ENCODE measurements at regions not wholly inside any gene's neighbourhood (a gene's known extent, or its start where the extent isn't known, plus 50 kb on each side); places are given as distances from the start of the nearest gene placed in this dataset.
"Not testable (repeated sequence)": the region's sequence is repeated elsewhere in the genome, so short reads cannot be mapped to it uniquely, and the experiment has no call there.

DNA sequence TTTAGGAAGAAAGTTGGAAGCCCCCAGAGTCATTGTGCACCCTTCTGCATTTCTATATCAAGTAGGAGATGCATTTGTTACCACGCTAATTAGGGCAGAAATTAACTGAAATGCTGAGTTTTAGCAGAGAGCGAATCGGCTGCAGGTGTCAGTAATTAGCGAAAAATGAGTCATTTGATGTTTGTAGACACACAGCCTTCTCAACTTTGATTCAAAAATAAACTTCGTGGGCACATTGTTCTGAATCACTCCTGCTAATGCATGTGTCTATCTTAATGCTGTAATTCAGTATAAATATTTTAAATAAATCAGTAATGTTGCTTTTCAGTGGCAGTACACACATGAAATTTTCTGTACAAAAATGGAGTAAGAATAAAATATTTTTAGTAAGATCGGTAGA, 109.5 kb upstream of the CARD11 start:
- no peak overlapping the region for H3K4me3 ChIP-seq (ENCODE audit: low read depth in 1 of 2, low read length in 2 of 2)
- H3K36me3 ChIP-seq (ENCODE audit: control insufficient read depth in 1 of 2, insufficient read depth in 2 of 2, low read length in 2 of 2) = no peaks in the 10 kb centered on the region
- H3K27me3 ChIP-seq (ENCODE audit: low read depth, low read length) = no peaks in the 10 kb centered on the region
- no peak overlapping the region for H3K27ac ChIP-seq (ENCODE audit: low read length)
- H3K4me1 ChIP-seq (ENCODE audit: control insufficient read depth in 1 of 2, insufficient read depth in 2 of 2, low read length in 2 of 2) = no peaks in the 10 kb centered on the region
- H3K9me3 ChIP-seq (ENCODE audit: control insufficient read depth in 1 of 2, low read length in 2 of 2) = no peaks in the 10 kb centered on the region

DNA sequence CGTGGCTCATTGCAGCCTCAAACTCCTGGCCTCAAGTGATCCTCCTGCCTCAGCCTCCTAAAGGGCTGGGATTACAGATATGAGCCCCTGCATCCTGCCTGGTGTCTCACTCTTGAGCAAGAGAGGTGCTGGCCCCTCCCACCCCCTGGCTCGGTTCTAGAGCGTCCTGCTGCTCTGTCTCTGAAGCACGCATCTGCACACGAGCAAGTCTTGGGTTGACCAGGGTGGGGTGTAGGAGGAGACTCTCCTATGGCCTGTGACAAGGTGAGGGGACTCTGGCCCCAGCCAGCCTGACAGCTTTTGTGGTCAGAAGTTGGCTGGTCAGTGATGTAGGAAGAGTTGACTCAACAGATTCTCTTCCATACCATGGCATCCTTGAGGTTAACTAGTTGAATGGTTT, 110.7 kb upstream of the CARD11 start:
- H3K9me3 ChIP-seq (ENCODE audit: control insufficient read depth in 1 of 2, low read length in 2 of 2) = no peaks in the 10 kb centered on the region

DNA sequence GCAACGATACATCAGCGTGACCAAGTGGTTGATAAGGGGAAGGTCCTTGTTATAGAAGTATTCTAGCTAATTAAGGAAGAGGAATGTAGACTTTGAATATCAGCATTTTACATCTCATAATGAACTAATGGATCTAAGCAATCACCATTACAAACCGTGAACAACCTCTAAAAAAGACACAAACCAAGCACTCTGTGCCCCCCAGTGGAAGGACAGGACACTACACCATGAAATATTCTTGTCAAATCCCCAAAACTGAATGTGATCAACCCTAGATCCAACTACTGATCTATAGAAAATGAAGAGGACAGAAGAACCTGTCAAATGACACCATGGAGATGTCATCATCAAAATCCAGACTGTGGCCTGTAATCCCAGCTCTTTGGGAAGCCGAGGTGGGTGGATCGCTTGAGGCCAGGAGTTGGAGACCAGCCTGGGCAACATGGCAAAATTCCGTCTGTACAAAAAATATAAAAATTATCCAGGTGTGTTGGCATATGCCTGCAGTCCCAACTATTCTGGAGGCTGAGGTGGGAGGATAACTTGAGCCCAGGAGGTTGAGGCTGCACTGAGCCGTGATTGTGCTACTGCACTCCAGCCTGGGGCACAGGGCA, 111.3 kb upstream of the CARD11 start:
- Histone ChIP-seq H3K36me3 (ENCODE audit: control insufficient read depth in 1 of 2, insufficient read depth in 2 of 2, low read length in 2 of 2) (no peaks in the 10 kb centered on the region), H3K4me1 (ENCODE audit: control insufficient read depth in 1 of 2, insufficient read depth in 2 of 2, low read length in 2 of 2) (no peaks in the 10 kb centered on the region), H3K4me3 (ENCODE audit: low read depth in 1 of 2, low read length in 2 of 2) (no peak overlapping the region), H3K27ac (ENCODE audit: low read length) (no peak overlapping the region), H3K27me3 (ENCODE audit: low read depth, low read length) (no peaks in the 10 kb centered on the region), H3K9me3 (ENCODE audit: control insufficient read depth in 1 of 2, low read length in 2 of 2) (no peaks in the 10 kb centered on the region)

More for the DNA sequence above, 110.7 kb upstream of the CARD11 start:
- no peaks in the 10 kb centered on the region for H3K36me3 ChIP-seq (ENCODE audit: control insufficient read depth in 1 of 2, insufficient read depth in 2 of 2, low read length in 2 of 2)
- H3K4me3 ChIP-seq (ENCODE audit: low read depth in 1 of 2, low read length in 2 of 2) = no peak overlapping the region
- no peaks in the 10 kb centered on the region for H3K4me1 ChIP-seq (ENCODE audit: control insufficient read depth in 1 of 2, insufficient read depth in 2 of 2, low read length in 2 of 2)
- no peak overlapping the region for H3K27ac ChIP-seq (ENCODE audit: low read length)
- no peaks in the 10 kb centered on the region for H3K27me3 ChIP-seq (ENCODE audit: low read depth, low read length)

DNA sequence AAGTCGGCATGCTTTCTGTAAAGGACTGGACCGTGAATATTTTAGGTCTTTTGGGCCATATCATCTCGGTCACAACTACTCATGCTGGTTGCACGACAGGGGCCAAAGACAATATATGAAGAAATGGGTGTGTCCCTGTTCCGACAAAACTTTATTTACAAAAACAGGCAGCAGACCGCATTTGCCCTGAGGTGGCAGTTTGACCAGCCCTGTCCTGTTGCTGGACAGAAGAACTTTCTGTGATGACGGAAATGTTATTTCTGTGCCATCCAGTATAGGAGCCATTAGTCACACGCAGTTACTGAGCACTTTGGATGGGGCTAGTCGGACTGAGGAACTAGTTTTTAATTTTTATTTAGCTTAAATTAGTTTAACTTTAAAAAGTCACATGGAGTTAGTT, 112.8 kb upstream of the CARD11 start:
- Histone ChIP-seq H3K27ac (ENCODE audit: low read length) (no peak overlapping the region), H3K36me3 (ENCODE audit: control insufficient read depth in 1 of 2, insufficient read depth in 2 of 2, low read length in 2 of 2) (no peaks in the 10 kb centered on the region), H3K4me3 (ENCODE audit: low read depth in 1 of 2, low read length in 2 of 2) (no peak overlapping the region), H3K27me3 (ENCODE audit: low read depth, low read length) (no peaks in the 10 kb centered on the region), H3K9me3 (ENCODE audit: control insufficient read depth in 1 of 2, low read length in 2 of 2) (no peaks in the 10 kb centered on the region), H3K4me1 (ENCODE audit: control insufficient read depth in 1 of 2, insufficient read depth in 2 of 2, low read length in 2 of 2) (no peaks in the 10 kb centered on the region)

DNA sequence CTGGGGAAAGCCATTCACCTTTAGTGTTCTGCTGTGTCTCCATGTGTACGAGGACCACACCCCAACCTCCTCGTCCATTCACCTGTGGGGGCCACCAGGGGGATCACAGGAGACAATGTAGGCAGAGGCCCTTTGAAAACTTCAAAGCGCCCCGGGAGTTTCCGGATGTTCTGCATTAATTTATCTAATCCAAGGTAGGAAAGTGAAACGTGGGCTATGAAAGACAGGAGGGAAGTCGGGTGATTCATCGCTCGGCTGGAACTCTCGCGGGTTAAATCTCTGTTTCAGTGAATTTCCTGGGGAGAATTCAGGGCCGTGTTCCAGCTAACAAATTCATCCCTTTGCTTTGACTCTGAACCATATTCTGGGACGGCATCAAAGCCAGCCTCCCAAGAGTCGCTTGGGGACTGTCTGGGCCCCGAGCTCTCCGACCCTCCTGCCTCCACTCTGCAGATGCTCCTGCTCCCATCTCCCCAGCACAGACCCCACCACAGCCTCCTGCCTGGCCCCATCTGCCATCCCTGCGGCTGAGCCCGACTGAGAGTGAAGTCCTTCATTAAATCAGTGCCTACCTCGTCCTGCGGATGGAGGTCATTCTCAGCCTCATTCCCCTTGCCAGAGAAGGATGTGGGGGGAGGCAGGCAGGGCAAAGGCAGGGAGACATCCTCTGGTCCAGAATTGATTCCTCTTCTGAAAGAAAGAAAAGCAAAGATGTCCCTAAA, 114.1 kb upstream of the CARD11 start:
- no peaks in the 10 kb centered on the region for H3K9me3 ChIP-seq (ENCODE audit: control insufficient read depth in 1 of 2, low read length in 2 of 2)
- H3K36me3 ChIP-seq (ENCODE audit: control insufficient read depth in 1 of 2, insufficient read depth in 2 of 2, low read length in 2 of 2) = no peaks in the 10 kb centered on the region
- no peaks in the 10 kb centered on the region for H3K27me3 ChIP-seq (ENCODE audit: low read depth, low read length)
- H3K4me3 ChIP-seq (ENCODE audit: low read depth in 1 of 2, low read length in 2 of 2) = no peak overlapping the region
- no peaks in the 10 kb centered on the region for H3K4me1 ChIP-seq (ENCODE audit: control insufficient read depth in 1 of 2, insufficient read depth in 2 of 2, low read length in 2 of 2)
- H3K27ac ChIP-seq (ENCODE audit: low read length) = no peak overlapping the region

DNA sequence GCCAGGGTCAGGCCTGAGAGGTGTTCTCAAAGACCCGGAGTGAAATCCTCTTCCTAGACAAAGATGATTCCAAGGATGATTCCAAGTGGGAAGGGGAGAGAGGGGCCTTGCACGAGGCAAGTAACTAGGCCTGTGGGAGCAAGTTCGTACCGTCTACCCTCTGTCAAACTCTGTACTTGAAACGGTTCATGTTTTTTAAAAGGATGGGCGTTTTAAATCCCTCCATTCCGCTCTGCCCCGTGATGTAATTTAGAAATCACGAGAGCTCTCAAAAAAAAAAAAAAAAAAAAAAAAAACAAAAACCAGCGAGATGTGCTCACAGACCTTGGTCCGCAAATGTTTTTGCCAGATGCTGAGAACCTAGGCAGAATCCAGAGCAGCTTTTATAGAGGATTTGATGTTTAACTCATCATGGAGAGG, 114.7 kb upstream of the CARD11 start:
- H3K36me3 ChIP-seq (ENCODE audit: control insufficient read depth in 1 of 2, insufficient read depth in 2 of 2, low read length in 2 of 2) = no peaks in the 10 kb centered on the region
- no peaks in the 10 kb centered on the region for H3K27me3 ChIP-seq (ENCODE audit: low read depth, low read length)
- H3K9me3 ChIP-seq (ENCODE audit: control insufficient read depth in 1 of 2, low read length in 2 of 2) = no peaks in the 10 kb centered on the region
- no peak overlapping the region for H3K27ac ChIP-seq (ENCODE audit: low read length)
- no peaks in the 10 kb centered on the region for H3K4me1 ChIP-seq (ENCODE audit: control insufficient read depth in 1 of 2, insufficient read depth in 2 of 2, low read length in 2 of 2)
- H3K4me3 ChIP-seq (ENCODE audit: low read depth in 1 of 2, low read length in 2 of 2) = no peak overlapping the region

DNA sequence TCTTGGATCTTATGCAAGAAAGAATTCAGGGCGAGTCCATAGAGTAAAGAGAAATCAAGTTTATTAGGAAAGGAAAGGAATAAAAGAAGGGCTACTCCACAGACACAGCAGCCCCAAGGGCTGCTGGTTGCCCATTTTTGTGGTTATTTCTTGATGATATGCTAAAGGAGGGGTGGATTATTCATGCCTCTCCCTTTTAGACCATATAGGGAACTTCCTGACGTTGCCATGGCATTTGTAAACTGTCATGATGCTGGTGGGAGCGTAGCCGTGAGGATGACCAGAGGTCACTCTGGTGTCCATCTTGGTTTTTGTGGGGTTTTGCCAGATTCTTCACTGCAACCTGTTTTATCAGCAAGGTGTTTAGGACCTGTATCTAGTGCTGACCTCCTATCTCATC, 115.4 kb upstream of the CARD11 start:
- Histone ChIP-seq H3K27ac (ENCODE audit: low read length) (no peak overlapping the region), H3K4me3 (ENCODE audit: low read depth in 1 of 2, low read length in 2 of 2) (no peak overlapping the region), H3K4me1 (ENCODE audit: control insufficient read depth in 1 of 2, insufficient read depth in 2 of 2, low read length in 2 of 2) (no peaks in the 10 kb centered on the region), H3K9me3 (ENCODE audit: control insufficient read depth in 1 of 2, low read length in 2 of 2) (no peaks in the 10 kb centered on the region), H3K27me3 (ENCODE audit: low read depth, low read length) (no peaks in the 10 kb centered on the region), H3K36me3 (ENCODE audit: control insufficient read depth in 1 of 2, insufficient read depth in 2 of 2, low read length in 2 of 2) (no peaks in the 10 kb centered on the region)

DNA sequence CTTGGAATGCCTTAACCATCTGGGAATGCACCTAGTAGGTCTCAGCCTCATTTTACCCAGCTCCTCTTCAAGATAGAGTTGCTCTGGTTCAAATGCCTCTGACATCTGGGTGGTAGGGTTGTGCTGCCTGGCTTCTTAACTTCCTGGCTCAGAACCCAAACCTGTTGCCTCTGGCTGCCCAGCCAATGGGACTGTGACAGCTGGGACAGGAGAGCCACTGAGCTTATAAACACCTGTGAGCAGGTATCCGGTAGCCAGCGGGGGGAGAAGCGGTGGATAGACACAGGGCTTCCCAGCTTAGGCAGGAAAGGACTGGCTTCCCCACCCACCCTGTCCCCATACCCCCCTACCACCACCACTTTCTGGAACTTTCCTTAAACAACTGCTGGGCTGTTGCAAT, 115.8 kb upstream of the CARD11 start:
- no peaks in the 10 kb centered on the region for H3K36me3 ChIP-seq (ENCODE audit: control insufficient read depth in 1 of 2, insufficient read depth in 2 of 2, low read length in 2 of 2)
- H3K9me3 ChIP-seq (ENCODE audit: control insufficient read depth in 1 of 2, low read length in 2 of 2) = no peaks in the 10 kb centered on the region
- H3K27me3 ChIP-seq (ENCODE audit: low read depth, low read length) = no peaks in the 10 kb centered on the region
- no peaks in the 10 kb centered on the region for H3K4me1 ChIP-seq (ENCODE audit: control insufficient read depth in 1 of 2, insufficient read depth in 2 of 2, low read length in 2 of 2)
- no peak overlapping the region for H3K4me3 ChIP-seq (ENCODE audit: low read depth in 1 of 2, low read length in 2 of 2)
- no peak overlapping the region for H3K27ac ChIP-seq (ENCODE audit: low read length)

DNA sequence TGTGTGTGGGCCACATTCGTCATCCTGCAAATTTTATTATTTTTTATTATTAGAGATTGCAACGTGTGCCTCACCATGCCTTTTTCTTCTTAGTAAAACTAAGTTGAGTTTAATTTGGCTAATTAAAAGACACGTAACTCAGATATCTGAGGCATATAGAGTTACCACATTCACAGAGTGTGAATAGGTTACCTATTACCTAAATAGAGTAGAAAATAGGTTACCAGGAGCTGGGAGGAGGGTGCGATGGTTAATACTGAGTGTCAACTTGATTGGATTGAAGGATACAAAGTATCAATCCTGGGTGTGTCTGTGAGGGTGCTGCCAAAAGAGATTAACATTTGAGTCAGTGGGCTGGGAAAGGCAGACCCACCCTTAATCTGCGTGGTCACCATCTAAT, 116.3 kb upstream of the CARD11 start:
- H3K36me3 ChIP-seq (ENCODE audit: control insufficient read depth in 1 of 2, insufficient read depth in 2 of 2, low read length in 2 of 2); H3K27me3 ChIP-seq (ENCODE audit: low read depth, low read length); H3K27ac ChIP-seq (ENCODE audit: low read length); H3K4me1 ChIP-seq (ENCODE audit: control insufficient read depth in 1 of 2, insufficient read depth in 2 of 2, low read length in 2 of 2); H3K9me3 ChIP-seq (ENCODE audit: control insufficient read depth in 1 of 2, low read length in 2 of 2); H3K4me3 ChIP-seq (ENCODE audit: low read depth in 1 of 2, low read length in 2 of 2): not testable (repeated sequence)

DNA sequence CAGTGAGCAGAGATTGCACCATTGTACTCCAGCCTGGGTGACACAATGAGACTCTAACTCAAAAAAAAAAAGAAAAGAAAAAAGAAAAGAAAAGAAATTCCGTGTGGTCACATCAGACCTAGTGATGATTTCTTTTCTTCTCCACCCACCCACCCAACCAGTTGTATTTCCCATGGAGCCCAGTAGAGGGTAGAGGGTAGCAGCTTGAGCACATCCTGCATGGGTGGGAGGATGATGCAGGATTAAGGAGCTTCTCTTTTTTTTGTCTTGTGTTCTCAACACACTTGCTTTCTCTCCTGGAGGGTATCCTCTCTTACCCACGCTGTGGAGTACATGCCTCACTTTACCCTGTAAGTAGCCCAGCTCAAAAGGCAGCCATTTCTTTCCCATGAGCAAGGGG, 118.6 kb upstream of the CARD11 start:
- no peaks in the 10 kb centered on the region for H3K36me3 ChIP-seq (ENCODE audit: control insufficient read depth in 1 of 2, insufficient read depth in 2 of 2, low read length in 2 of 2)
- H3K4me1 ChIP-seq (ENCODE audit: control insufficient read depth in 1 of 2, insufficient read depth in 2 of 2, low read length in 2 of 2) = no peaks in the 10 kb centered on the region
- H3K27ac ChIP-seq (ENCODE audit: low read length) = no peak overlapping the region
- H3K27me3 ChIP-seq (ENCODE audit: low read depth, low read length) = no peaks in the 10 kb centered on the region
- H3K9me3 ChIP-seq (ENCODE audit: control insufficient read depth in 1 of 2, low read length in 2 of 2) = no peaks in the 10 kb centered on the region
- H3K4me3 ChIP-seq (ENCODE audit: low read depth in 1 of 2, low read length in 2 of 2) = no peak overlapping the region

DNA sequence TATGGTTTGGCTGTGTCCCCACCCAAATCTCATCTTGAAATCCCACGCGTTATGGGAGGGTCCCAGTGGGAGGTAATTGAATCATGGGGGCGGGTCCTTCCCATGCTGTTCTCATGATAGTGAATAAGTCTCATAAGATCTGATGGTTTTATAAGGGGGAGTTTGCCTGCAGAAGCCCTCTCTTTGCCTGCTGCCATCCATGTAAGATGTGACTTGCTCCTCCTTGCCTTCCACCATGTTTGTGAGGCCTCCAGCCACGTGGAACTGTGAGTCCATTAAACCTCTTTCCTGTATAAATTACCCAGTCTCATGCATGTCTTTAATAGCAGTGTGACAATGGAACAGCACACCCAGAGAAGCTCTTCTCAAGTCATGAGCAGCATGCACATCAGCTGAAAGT, 119.1 kb upstream of the CARD11 start:
- not testable (repeated sequence) for H3K36me3 ChIP-seq (ENCODE audit: control insufficient read depth in 1 of 2, insufficient read depth in 2 of 2, low read length in 2 of 2); H3K4me1 ChIP-seq (ENCODE audit: control insufficient read depth in 1 of 2, insufficient read depth in 2 of 2, low read length in 2 of 2); H3K27me3 ChIP-seq (ENCODE audit: low read depth, low read length); H3K27ac ChIP-seq (ENCODE audit: low read length); H3K4me3 ChIP-seq (ENCODE audit: low read depth in 1 of 2, low read length in 2 of 2); H3K9me3 ChIP-seq (ENCODE audit: control insufficient read depth in 1 of 2, low read length in 2 of 2)

DNA sequence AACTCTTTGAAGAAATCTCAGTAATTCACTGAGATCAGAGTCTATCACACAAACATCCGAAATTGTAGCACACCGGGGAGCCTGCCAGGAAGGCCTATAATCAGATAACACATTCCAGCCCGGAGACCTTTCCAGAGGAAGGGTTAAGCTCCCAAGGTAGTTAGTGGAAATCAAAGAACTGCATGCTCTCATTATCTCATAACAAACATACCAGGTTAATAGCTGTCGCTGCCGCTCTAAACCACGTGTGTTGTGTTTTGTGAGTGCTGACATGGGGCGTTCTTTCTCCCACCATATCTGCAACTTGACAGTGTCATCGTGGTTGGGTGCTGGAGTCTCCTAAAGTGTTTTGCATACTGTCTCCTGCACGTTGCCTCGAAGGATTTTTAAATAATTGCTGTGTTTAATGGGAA, 120.7 kb upstream of the CARD11 start:
- Histone ChIP-seq H3K36me3 (ENCODE audit: control insufficient read depth in 1 of 2, insufficient read depth in 2 of 2, low read length in 2 of 2) (no peaks in the 10 kb centered on the region), H3K4me1 (ENCODE audit: control insufficient read depth in 1 of 2, insufficient read depth in 2 of 2, low read length in 2 of 2) (no peaks in the 10 kb centered on the region), H3K27me3 (ENCODE audit: low read depth, low read length) (no peaks in the 10 kb centered on the region), H3K9me3 (ENCODE audit: control insufficient read depth in 1 of 2, low read length in 2 of 2) (no peaks in the 10 kb centered on the region), H3K4me3 (ENCODE audit: low read depth in 1 of 2, low read length in 2 of 2) (no peak overlapping the region), H3K27ac (ENCODE audit: low read length) (no peak overlapping the region)
